ACHN (cell line): ENCODE measurements at regions not wholly inside any gene's neighbourhood (a gene's known extent, or its start where the extent isn't known, plus 50 kb on each side); places are given as distances from the start of the nearest gene placed in this dataset.
A peak's percentile ranks its signal among the peaks of the same experiment; 100 is the strongest.

Source experiments
- DNase-seq: peaks from one replicate; pipeline ENCODE4 v3.0.0-alpha.2; 2015
- in situ Hi-C: cut with HindIII; loops from 2 replicates; pipeline ENCODE4 v1.10.0; 2017; ENCODE audit warnings: low sequenced_read_pairs, low pct_ligation_motif_present, low pct_unique_long_range_greater_than_20kb

DNA sequence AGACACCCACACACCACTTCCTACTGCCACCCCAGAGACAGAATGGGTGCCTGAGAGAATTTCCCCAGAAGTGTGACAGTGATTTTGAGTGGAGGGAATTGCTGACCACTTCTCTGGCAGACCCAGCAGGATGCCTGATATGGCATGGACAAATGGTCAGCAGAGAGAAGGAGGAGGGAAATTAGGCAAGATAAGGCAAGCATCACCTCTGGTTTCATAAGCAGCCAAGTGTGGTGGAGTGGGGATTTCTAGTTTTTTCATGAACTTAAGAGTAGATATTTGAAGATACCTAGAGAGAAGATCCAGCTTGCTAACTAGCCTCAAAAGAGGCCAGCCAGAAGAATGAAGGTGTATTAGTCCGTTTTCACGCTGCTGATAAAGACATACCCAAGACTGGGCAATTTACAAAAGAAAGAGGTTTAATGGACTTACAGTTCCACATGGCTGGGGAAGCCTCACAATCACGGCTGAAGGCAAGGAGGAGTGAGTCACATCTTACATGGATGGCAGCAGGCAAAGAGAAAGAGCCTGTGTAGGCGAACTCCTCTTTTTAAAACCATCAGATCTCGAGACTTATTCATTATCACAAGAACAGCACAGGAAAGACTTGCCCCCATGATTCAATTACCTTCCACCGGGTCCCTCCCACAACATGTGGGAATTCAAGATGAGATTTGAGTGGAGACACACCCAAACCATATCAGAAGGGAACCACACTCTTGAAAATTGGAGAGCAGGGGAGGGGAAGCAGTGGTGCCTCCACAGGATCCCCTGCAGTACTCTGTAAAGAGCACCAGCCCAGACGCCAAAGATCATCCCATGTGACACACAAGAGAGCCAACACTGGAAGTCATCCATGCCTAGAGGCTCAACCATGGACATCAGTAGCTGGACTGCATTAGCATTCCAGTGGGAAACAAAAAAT, 64.2 kb downstream of the RBM43 start:
- no peak for DNase-seq
- in situ Hi-C loops: no loop called here

DNA sequence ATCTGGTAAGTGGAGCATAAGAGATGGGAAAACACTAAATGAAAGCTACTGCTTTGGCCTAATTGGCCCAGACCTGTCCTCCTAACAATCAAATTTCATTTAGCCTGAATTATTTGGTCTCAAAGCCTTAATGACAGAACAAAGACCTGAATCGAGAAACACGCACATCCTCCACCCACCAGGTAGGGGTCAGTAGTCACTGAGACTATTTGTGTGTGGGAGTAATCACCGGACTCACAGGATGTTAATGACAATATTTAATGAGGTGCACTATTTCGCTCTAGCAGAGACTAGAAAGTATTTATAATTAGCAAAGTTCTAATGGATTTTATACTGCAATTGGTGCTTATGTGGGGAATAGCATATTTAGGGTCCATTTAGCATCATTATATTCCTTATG, 68.1 kb downstream of the RBM43 start:
- DNase-seq: no peak
- in situ Hi-C loops: no loop called here

DNA sequence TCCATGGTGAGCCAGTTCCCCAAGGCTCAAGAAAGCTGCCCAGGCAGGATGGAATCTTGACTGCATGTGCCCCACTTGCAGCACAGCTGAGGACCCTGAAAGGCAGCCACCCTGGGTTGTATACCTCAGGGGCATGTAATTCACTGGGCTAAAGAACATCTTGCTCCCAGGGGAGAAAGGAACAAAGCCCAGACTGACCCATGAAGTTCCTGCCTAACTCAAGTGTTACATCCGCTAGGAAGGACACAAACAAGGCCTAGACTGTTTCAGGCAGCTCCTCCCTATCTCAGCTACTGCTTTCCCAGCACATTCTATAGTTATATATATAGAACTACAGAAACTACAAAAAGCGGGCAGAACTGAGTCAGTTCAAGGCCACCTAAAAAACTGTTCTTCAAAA, 69.0 kb downstream of the RBM43 start:
- in situ Hi-C loops: no loop called here
- DNase-seq: no peak

DNA sequence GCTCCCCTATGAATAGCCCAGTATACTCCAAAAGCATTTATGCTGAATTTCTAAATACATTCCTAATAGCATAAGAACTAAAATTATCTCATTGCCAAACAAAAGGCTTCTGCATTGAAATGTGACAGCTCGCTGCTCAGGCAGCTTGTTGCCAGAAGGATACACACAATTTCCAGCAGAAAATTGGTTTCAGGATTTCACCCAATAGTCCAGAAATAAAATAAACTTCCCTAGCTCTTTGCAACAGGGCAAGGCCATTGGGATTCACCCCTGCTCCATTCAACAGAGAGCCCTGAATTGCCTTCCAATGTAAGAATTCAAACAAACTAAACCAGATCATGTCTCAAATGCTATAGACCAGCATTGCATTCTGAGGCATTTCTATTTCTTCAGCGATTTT, 70.7 kb downstream of the RBM43 start:
- no peak for DNase-seq
- in situ Hi-C loops: no loop called here

DNA sequence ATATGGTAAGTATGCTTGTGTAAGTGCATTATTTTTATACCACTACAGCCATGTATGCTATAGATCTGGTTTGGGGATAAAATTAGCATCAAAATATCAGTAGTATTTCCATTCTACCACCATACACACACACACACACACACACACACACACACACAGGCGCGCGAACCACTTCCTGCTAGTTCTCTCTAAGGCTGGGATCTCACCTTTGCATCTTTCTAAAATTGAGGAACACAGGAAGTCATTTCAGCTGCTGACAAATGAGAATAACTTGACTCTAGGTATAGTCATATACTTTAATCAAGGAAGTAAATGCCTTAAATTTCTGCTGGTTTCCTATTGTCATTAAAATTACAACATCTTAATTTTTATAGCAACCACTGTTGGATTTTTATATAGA, 72.5 kb downstream of the RBM43 start:
- DNase-seq: no peak
- in situ Hi-C loops: no loop called here

DNA sequence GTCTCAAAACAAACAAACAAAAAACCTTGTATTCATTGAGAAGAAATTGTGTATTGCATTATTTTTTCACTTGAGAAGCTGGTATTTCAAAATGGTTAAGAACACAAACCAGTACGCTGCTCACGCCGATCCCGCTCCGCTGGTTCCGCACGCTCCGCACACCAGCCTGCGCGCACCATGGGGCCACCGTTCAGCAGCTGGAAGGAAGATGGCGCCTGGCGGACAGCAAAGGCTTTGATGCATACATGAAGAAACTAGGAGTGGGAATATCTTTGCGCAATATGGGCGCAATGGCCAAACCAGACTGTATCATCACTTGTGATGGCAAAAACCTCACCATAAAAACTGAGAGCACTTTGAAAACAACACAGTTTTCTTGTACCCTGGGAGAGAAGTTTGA, 75.7 kb downstream of the RBM43 start:
- in situ Hi-C loops: no loop called here
- no peak for DNase-seq

DNA sequence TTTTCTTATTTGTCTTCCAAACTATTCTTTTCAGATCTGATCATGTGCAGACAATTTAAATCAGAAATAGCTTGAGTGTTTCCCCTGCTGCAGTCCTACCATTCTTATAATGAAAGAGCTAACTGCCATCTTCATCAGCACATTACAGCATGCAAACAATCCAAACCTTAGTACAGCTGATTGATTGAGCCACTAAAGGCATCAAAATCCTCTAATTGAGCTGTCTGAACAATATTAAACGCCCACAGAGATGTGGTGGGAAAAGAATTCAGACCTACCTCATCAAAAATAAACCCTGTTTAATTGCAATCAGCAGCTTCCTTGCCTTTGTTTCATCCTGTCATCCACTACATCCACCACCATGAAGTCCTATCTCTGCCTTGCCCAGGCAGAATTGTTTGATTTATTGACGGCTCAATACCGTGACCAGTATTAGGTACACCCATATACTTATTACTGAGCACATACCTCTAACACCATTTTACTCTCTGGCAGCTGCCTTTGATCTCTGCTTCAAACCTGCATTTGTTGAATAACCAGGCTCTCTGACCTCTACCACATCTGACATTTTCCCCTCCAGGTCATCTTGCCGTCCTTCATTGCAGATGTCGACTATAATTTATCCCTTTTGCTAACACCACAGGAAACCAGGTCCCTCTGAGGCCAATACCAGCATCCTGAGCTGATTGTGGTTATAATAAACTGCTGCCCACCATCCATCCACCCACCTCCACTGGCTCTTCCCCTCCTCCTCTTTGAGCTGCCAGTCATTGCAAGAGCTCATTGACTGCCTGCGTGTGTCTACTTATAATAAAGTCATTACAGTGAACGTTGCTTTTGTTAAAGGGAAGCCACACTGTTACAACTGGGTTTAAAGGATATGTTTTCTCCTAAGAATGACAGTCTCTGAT, 78.5 kb downstream of the RBM43 start:
- no peak for DNase-seq
- in situ Hi-C loops: no loop called here

DNA sequence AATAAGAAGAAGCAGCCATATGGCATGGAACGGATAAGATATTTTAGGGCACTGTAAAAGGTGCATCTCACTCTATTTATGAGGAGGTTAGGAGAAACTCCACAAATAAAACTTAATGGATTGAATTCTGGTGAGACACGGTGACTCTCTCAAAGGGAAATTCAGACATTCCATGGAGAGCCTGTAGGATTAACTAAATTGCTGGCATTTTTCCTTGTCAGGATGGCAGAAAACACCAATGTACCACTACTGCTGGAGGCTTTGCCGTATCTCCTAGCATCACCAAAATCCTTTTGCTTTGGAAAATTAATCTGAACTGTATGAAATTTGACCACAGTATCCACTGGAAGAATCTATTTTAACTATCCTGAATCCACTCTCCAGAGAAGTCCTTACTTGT, 79.3 kb downstream of the RBM43 start:
- in situ Hi-C loops: no loop called here
- no peak for DNase-seq

DNA sequence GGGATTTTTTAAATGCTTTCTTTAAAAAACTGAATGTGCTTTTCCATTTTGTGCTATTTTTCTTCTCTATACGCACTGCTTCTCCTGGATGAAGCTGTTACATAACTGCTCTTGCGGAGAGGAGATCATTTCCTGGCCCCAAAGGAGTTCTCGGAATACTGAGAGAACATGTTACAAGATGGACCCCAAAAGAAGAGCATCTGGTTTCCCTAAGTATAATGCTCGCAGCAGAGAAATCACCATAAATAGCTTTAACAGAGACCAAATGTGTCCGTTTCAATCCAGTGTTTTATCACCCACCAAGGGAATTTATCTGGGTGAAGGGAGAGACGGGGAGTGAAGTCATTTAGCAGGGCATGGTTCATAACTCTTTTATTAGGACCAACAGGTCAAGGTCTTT, 80.1 kb downstream of the RBM43 start:
- in situ Hi-C loops: no loop called here
- DNase-seq: no peak

DNA sequence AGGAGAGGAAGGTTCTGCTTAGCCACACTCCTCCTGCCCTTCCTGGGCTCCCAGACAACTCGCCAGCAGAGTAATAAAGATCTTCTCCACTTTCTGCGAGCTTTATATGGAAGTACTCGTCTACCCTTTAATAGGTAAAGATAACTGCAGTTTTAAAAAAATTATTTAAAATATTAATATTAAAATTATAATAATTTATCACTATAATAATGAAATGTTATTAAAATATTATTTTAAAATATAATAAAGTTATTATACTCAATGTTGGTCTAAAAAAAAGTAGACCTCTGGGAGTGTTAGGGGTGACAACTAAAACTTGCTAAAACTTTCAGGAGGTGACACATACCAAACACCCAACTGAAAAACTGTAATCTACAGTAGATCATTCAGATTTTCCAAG, 81.5 kb downstream of the RBM43 start:
- no peak for DNase-seq
- in situ Hi-C loops: no loop called here

DNA sequence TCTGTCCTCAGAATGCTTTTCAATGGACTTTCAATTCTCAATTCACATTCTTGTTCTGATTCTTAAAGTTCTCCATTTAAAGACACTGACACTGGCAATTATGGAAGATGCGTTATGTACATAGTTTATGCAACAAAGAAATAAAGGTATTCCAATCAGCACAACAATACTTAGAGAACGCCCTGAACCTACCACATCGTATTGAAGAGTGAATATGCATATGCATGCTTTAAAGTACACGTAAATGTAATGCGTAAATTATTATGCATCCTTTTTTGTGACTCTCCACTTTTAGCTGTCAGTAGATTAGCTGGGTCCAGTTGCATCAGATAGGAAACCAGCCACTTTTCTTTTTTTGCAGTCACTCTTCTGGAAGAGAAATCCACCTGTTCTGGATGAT, 83.5 kb downstream of the RBM43 start:
- DNase-seq: no peak
- in situ Hi-C loops: no loop called here

DNA sequence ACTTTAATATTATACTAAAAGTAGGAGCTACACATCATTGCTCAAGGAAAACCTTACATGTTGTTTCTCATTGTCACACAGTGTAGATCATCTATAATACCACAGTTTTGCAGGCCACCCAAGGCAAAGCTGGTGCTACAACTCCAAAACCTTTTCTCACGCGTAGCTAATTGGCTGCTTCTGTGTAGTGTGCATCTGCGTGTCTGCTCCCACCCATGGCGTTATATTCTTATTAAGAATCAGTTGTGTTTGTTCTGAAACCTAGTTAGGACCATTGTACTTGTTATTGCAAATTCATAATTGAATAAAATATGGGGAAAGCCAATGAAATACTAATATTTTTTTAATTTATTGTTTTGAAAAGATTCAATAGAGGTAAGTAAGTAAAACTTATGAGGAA, 83.9 kb downstream of the RBM43 start:
- in situ Hi-C loops: no loop called here

DNA sequence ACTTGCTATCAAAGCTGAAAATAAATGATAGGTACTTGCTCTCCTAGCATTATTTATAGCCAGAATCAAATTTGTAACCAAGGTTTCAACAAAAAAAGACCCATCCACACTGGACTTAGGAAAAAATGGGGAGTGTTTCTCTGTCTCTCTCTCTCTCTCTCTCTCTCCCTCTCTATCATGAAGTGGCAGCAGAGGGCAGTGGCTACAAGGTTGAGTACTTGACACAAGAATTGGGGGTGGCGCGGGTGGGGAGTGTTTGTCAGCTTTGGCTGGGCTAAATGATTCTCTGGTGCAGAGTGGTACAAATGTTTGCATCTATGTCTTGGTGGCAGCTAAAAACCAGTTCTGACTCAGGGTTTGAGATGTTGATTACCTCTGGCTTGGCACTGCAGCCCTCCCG, 85.0 kb downstream of the RBM43 start:
- in situ Hi-C loops: no loop called here
- DNase-seq: no peak

More for the DNA sequence above, 83.9 kb downstream of the RBM43 start:
- no peak for DNase-seq

DNA sequence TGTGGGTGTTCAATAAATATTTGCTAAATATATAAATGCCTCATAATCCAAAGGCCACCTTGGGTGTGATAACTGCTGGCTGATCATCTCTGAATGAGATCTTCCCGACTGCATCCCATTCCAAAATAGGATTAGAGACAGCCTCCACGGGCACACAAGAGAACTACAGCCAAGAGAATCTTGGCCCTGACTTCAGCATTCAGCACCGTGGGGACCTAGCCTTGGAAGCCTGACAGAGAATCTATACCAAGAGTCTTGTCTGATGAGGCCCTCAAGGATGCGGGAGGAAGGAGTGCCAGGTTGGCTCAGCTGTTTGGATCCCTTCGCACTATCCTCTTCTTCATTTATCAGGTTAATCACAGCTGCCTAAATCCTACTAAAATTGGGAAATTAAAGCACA, 85.8 kb downstream of the RBM43 start:
- no peak for DNase-seq
- in situ Hi-C loops: no loop called here

DNA sequence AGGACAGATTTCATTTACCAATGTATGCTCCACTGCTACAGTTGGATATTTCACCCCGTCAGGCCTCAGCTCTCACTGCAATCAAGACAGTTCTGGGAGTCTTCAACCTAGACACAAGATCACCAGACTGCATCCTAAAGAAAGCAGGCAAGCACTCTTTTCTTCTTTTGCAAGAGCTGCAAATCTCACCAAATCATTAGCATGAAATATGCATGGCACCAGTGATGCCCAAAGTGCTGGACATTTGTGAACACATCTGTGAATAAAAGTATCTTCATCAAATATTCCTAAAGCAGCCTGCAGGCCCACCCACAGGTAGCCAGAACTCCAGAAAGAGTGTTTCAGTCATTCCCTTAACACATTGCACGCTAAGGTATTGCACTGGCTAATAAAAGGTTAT, 87.5 kb downstream of the RBM43 start:
- no peak for DNase-seq
- in situ Hi-C loops: no loop called here

DNA sequence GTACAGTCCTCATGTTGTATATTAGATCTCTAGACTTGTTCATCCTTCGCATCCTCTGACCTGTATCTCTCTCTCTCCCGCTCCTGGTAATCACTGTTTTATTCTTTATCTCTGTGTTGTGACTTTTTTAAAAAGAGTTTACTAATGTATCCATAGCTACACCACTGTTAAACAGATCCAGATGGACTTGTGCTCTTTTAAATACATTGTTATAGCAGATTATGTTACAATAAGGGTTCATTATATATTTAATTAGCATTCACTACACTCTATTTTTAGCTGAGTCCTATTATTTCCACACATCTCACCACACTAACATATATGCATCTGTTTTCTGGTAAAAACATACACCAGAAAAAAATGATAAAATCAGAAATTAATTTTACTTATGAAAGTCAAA, 90.5 kb downstream of the RBM43 start:
- DNase-seq: no peak
- in situ Hi-C loops: no loop called here

DNA sequence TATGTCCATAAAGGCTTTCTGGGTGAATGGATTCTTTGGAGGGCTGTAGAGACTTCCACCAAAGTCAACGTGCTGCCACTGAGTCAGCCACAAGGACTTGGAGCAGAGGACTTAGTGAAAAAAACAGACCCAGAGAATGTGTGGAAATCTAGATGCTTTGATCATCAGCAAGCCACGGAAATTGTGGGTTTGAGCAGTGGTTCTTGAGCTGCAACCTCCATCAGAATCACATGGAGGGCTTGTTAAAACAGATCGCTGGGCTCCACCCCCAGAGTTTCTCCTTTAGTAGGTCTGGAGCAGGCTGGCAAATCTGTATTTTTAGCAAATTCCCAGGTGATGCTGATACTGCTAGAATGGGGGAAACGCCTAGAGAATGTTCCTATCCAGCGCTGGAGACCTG, 95.3 kb downstream of the RBM43 start:
- in situ Hi-C loops: no loop called here
- DNase-seq: no peak

DNA sequence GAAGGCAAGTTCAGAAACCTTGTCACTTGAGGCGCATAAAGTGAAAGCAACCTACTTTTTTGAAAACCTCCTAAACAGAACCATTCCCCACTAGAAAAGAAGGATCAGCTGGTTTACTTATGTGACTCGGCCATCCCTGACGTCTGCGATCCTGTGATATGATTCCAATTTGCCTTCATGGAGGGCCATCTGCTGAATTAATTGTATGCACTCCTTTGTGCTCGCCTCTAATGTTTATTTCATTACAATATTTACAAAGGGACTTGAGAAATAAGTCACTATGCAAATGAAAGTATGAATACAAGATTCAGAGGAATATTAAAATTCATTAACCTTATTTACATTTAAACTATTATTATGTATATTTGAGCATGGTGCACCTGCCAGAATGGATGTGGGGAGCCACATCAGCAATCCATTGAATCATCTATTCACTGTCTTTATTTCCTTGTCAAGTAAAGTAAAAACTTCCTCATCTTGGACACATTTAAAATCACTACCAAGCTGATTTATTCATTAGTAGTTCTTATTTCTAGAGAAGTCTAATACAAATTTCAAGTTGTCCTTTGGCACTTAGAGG, 96.5 kb downstream of the RBM43 start:
- in situ Hi-C loops: no loop called here

DNA sequence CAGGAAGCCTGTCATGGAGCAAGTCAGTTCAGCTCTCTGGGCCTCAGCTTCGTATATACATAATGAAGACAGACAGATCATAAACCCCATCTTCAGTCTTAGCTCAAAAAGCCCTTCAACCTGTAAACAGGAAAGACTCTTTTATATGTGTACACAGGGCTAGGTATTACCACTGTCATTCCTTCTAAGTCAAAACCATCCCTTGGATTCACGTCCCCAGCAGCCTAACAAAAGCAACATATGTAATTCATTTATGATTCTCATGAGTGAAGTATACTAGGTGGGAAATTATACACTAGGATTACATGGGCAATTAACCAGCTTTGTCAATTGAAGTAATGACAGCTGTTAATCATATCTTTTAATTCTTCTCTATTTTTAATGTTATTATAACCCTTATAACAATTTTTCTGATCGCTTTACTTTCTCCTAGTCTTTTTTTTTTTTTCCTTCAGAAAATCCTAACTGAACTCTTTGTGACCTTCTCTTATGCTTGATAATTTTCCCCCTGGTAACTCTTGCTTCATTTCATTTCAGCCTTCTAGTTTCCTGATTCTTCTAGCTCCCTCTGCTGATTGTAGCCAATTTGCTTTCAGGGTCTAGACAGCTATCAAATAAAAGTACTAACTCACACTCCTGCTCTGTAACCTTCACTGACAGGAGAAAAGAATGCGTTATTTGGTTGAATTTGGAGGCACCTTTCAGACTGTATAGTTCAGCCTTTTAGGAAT, 99.7 kb downstream of the RBM43 start:
- peak; percentile 22 for DNase-seq
- in situ Hi-C loops: no loop called here

More for the DNA sequence above, 96.5 kb downstream of the RBM43 start:
- no peak for DNase-seq
